ENCODE measurements at regions not wholly inside any gene's neighbourhood (a gene's known extent, or its start where the extent isn't known, plus 50 kb on each side); places are given as distances from the start of the nearest gene placed in this dataset.

- Histone ChIP-seq H3K4me1 (ENCODE audit: control insufficient read depth, extremely low read depth, insufficient read depth, low read length) (peaks cover 8% of the 10 kb centered on the region), H3K9ac (ENCODE audit: control insufficient read depth, extremely low read depth, insufficient read depth, low read length) (no peak overlapping the region), H3K4me2 (ENCODE audit: control insufficient read depth, extremely low read depth, insufficient read depth, low read depth, low read length) (no peak overlapping the region), H2AFZ (ENCODE audit: control insufficient read depth, low read length) (no peak overlapping the region), H3K36me3 (ENCODE audit: control insufficient read depth in 2 of 2, extremely low read depth in 1 of 2, insufficient read depth in 2 of 2, low read length in 2 of 2) (no peaks in the 10 kb centered on the region), H3K9me3 (ENCODE audit: control insufficient read depth, low read depth, low read length) (no peaks in the 10 kb centered on the region), H3K4me3 (ENCODE audit: control insufficient read depth in 2 of 3, extremely low read depth in 1 of 3, insufficient read depth in 2 of 3, low read depth in 1 of 3, low read length in 3 of 3) (no peak overlapping the region), H3K27ac (ENCODE audit: control insufficient read depth, insufficient read depth, low read length) (no peak overlapping the region), H4K20me1 (ENCODE audit: control insufficient read depth, extremely low read depth, insufficient read depth, low read length) (no peaks in the 10 kb centered on the region), H3K79me2 (ENCODE audit: control insufficient read depth, insufficient read depth, low read length) (no peaks in the 10 kb centered on the region), H3K9me1 (ENCODE audit: control insufficient read depth, extremely low read depth, insufficient read depth, low read length) (no peaks in the 10 kb centered on the region), H3K27me3 (ENCODE audit: control insufficient read depth, extremely low read depth, insufficient read depth, low read length) (peaks cover 8% of the 10 kb centered on the region)
- DNase-seq (ENCODE audit: low read depth, low spot score) (no peak), FAIRE-seq (no peak)
- dilution Hi-C loops (cut with MboI; ENCODE audit: extremely low pct_ligation_motif_present, low sequenced_read_pairs), result no loop called here
- TF ChIP-seq CTCF (optimal IDR thresholded peaks at IDR 0.05 in 1 of 3, IDR thresholded peaks at IDR 0.05 in 1 of 3, conservative IDR thresholded peaks at IDR 0.05 in 1 of 3; ENCODE audit: extremely low read depth in 1 of 3, insufficient read depth in 2 of 3, low read length in 3 of 3), result no peak
- TF ChIP-seq EZH2 (IDR thresholded peaks at IDR 0.05; ENCODE audit: low read length), result no peak
Measured at GRCh38 chr10:44196336-44196735, 188.6 kb downstream of the CXCL12 start.

- Histone ChIP-seq H4K20me1 (ENCODE audit: control insufficient read depth, extremely low read depth, insufficient read depth, low read length) (no peaks in the 10 kb centered on the region), H3K4me1 (ENCODE audit: control insufficient read depth, extremely low read depth, insufficient read depth, low read length) (peaks cover 8% of the 10 kb centered on the region), H3K4me3 (ENCODE audit: control insufficient read depth in 2 of 3, extremely low read depth in 1 of 3, insufficient read depth in 2 of 3, low read depth in 1 of 3, low read length in 3 of 3) (no peak overlapping the region), H3K9ac (ENCODE audit: control insufficient read depth, extremely low read depth, insufficient read depth, low read length) (no peak overlapping the region), H3K36me3 (ENCODE audit: control insufficient read depth in 2 of 2, extremely low read depth in 1 of 2, insufficient read depth in 2 of 2, low read length in 2 of 2) (no peaks in the 10 kb centered on the region), H2AFZ (ENCODE audit: control insufficient read depth, low read length) (no peak overlapping the region), H3K9me3 (ENCODE audit: control insufficient read depth, low read depth, low read length) (no peaks in the 10 kb centered on the region), H3K79me2 (ENCODE audit: control insufficient read depth, insufficient read depth, low read length) (no peaks in the 10 kb centered on the region), H3K27me3 (ENCODE audit: control insufficient read depth, extremely low read depth, insufficient read depth, low read length) (peaks cover 8% of the 10 kb centered on the region), H3K27ac (ENCODE audit: control insufficient read depth, insufficient read depth, low read length) (no peak overlapping the region), H3K4me2 (ENCODE audit: control insufficient read depth, extremely low read depth, insufficient read depth, low read depth, low read length) (no peak overlapping the region), H3K9me1 (ENCODE audit: control insufficient read depth, extremely low read depth, insufficient read depth, low read length) (no peaks in the 10 kb centered on the region)
- TF ChIP-seq CTCF (optimal IDR thresholded peaks at IDR 0.05 in 1 of 3, IDR thresholded peaks at IDR 0.05 in 1 of 3, conservative IDR thresholded peaks at IDR 0.05 in 1 of 3; ENCODE audit: extremely low read depth in 1 of 3, insufficient read depth in 2 of 3, low read length in 3 of 3), result no peak
- DNase-seq (ENCODE audit: low read depth, low spot score), result no peak
- dilution Hi-C loops (cut with MboI; ENCODE audit: extremely low pct_ligation_motif_present, low sequenced_read_pairs), result no loop called here
- FAIRE-seq, result no peak
Measured at GRCh38 chr10:44196008-44196320, 188.9 kb downstream of the CXCL12 start.
